K562 (cell line): ENCODE measurements at regions not wholly inside any gene's neighbourhood (a gene's known extent, or its start where the extent isn't known, plus 50 kb on each side); places are given as distances from the start of the nearest gene placed in this dataset.

Source experiments
- ATAC-seq: fragments of 200-7000 bp; cut with Tn5 transposase; 3 replicates; pipeline ENCODE4 v1.9.1; 2020; ENCODE audit warnings: moderate library complexity
- BruUV-seq: library from RNA; stranded (reverse); fragments of 400-500 nt; replicated peaks from 2 replicates; lab custom pipeline; 2021; lab: Mats Ljungman, UMichigan
- CTCF ChIA-PET: fragments of 300-600 bp; formaldehyde crosslinking; extraction: SDS; loops from one replicate; lab custom pipeline; 2021; ENCODE audit warnings: low intra/inter-chr PET ratio; lab: Yijun Ruan, JAX
- POLR2A ChIA-PET: fragments of 300-600, 350-650 bp; sonication (Branson Sonifier 250); formaldehyde crosslinking; extraction: SDS; loops from one replicate; lab custom pipeline; 2021; ENCODE audit warnings: antibody characterized with exemption, inconsistent platforms; lab: Yijun Ruan, JAX
- DNase-seq, 4 experiments: peaks; one replicate each; pipeline versions ENCODE4 v3.0.0 to v3.0.0-alpha.2; 2011 to 2018; ENCODE audit warnings: low spot score in 3 of 4, mixed read lengths in 3 of 4; ENCODE audit errors: extremely low read depth in 1 of 4
- FAIRE-seq: peaks from 2 replicates; lab custom pipeline; 2011; peaks lifted over from hg19 to GRCh38; lab: Jason Lieb, UNC
- H2AFZ ChIP-seq: 2 replicates; pipeline ENCODE4 v1.6.0; 2011; ENCODE audit warnings: low read depth, low read length, control low read depth, inconsistent platforms
- H3K27ac ChIP-seq: fragments of 200-600 bp; 3 replicates; pipeline ENCODE4 v1.8.0; 2011; ENCODE audit warnings: low read depth, mild to moderate bottlenecking, control low read depth, inconsistent platforms, low read length, moderate library complexity, mixed read lengths; ENCODE audit errors: extremely low read depth
- H3K27me3 ChIP-seq, 2 experiments: fragments of 300-600 bp in 1 of 2; 2 replicates in 1 of 2; 3 replicates in 1 of 2; pipeline versions ENCODE4 v1.6.0 to v1.8.0; 2011; ENCODE audit warnings: inconsistent platforms in 2 of 2, low read length in 2 of 2, mild to moderate bottlenecking in 1 of 2, mixed read lengths in 1 of 2, moderate library complexity in 1 of 2; ENCODE audit not compliant: control insufficient read depth in 2 of 2, insufficient read depth in 2 of 2
- H3K36me3 ChIP-seq: fragments of 300-600 bp; 3 replicates; pipeline ENCODE4 v1.8.0; 2011; ENCODE audit warnings: mild to moderate bottlenecking, low read length, inconsistent platforms; ENCODE audit not compliant: control insufficient read depth, insufficient read depth
- H3K4me1 ChIP-seq, 2 experiments: fragments of 200-600 bp in 1 of 2; replicated peaks in 1 of 2; 2 replicates in 1 of 2; 3 replicates in 1 of 2; pipeline versions ENCODE4 v1.5.1 to v1.8.0; 2011; ENCODE audit warnings: inconsistent platforms in 2 of 2, low read length in 2 of 2, mild to moderate bottlenecking in 1 of 2, mixed read lengths in 1 of 2, moderate library complexity in 1 of 2; ENCODE audit not compliant: control insufficient read depth in 2 of 2, insufficient read depth in 2 of 2
- H3K4me2 ChIP-seq: 2 replicates; pipeline ENCODE4 v1.6.1; 2011; ENCODE audit warnings: low read length, control low read depth, inconsistent platforms, mixed read lengths; ENCODE audit not compliant: insufficient read depth
- H3K4me3 ChIP-seq: fragments of 200-600 bp; sonication (generic), shearing (Covaris generic); 2 replicates; pipeline ENCODE4 v1.5.1; 2016; ENCODE audit warnings: control low read depth, inconsistent platforms
- H3K79me2 ChIP-seq: fragments of 200-600 bp; 3 replicates; pipeline ENCODE4 v1.8.0; 2011; ENCODE audit warnings: low read length, inconsistent platforms; ENCODE audit not compliant: control insufficient read depth, insufficient read depth
- H3K9ac ChIP-seq, 2 experiments: 2 replicates each; pipeline versions ENCODE4 v1.6.0 to v1.6.1; 2011; ENCODE audit warnings: low read depth in 2 of 2, low read length in 2 of 2, control low read depth in 1 of 2, inconsistent platforms in 1 of 2, mild to moderate bottlenecking in 1 of 2, mixed read lengths in 1 of 2; ENCODE audit not compliant: insufficient read depth in 1 of 2
- H3K9me1 ChIP-seq: one replicate; pipeline ENCODE4 v1.6.0; 2011; ENCODE audit warnings: inconsistent platforms, mild to moderate bottlenecking, low read length, moderate library complexity; ENCODE audit not compliant: control insufficient read depth, insufficient read depth
- H3K9me3 ChIP-seq: replicated peaks from 2 replicates; pipeline ENCODE4 v1.5.1; 2011; ENCODE audit warnings: low read depth, low read length, inconsistent platforms; ENCODE audit not compliant: control insufficient read depth, insufficient read depth
- H4K20me1 ChIP-seq: replicated peaks from 2 replicates; pipeline ENCODE4 v1.6.1; 2011; ENCODE audit warnings: low read length, inconsistent platforms, mixed read lengths; ENCODE audit not compliant: control insufficient read depth, insufficient read depth
- E2F1 ChIP-seq: sonication (generic); formaldehyde crosslinking; IDR thresholded peaks from 2 replicates; pipeline ENCODE4 v1.8.1; 2023; ENCODE audit warnings: mild to moderate bottlenecking, missing genetic modification reagents, moderate library complexity
- ETV6 ChIP-seq, 3 experiments: fragments of 150-350 bp in 1 of 3; sonication (generic) in 1 of 3; formaldehyde crosslinking in 1 of 3; IDR thresholded peaks; 2 replicates each; pipeline versions ENCODE4 v1.6.1 to v1.8.0; 2014 to 2022; ENCODE audit warnings: borderline replicate concordance in 2 of 3, low read depth in 2 of 3, antibody characterized with exemption in 1 of 3, low read length in 1 of 3, mild to moderate bottlenecking in 1 of 3, missing genetic modification reagents in 1 of 3
- EZH2 ChIP-seq: IDR thresholded peaks from 2 replicates; pipeline ENCODE4 v1.6.1; 2012; ENCODE audit warnings: low read depth, mild to moderate bottlenecking, inconsistent platforms, low read length, borderline replicate concordance
- FOXJ2 ChIP-seq: fragments of 200-800 bp; sonication (Bioruptor generic); IDR thresholded peaks from 2 replicates; pipeline ENCODE4 v1.6.1; 2016; ENCODE audit warnings: missing genetic modification characterization, missing compliant biosample characterization
- GABPB2 ChIP-seq: fragments of 250-450 bp; sonication (Bioruptor Pico); conservative IDR thresholded peaks from 2 replicates; pipeline ENCODE4 v1.5.1; 2021; ENCODE audit warnings: mild to moderate bottlenecking
- JUN ChIP-seq, 2 experiments: sonication (generic) in 1 of 2; formaldehyde crosslinking in 1 of 2; IDR thresholded peaks; 2 replicates each; pipeline versions ENCODE4 v1.6.1 to v1.8.0; 2012 to 2022; ENCODE audit warnings: borderline replicate concordance in 2 of 2, mild to moderate bottlenecking in 2 of 2, improper control_type of control experiment in 1 of 2, low read depth in 1 of 2, low read length in 1 of 2, missing genetic modification reagents in 1 of 2
- KAT2B ChIP-seq: IDR thresholded peaks from one replicate; pipeline ENCODE4 v1.6.1; 2012; ENCODE audit warnings: low read depth, mild to moderate bottlenecking, control low read depth, inconsistent platforms, low read length, moderate library complexity
- KAT8 ChIP-seq: fragments of 450-650 bp; IDR thresholded peaks from 2 replicates; pipeline ENCODE4 v1.6.1; 2016; ENCODE audit warnings: low read depth, mild to moderate bottlenecking
- KDM4B ChIP-seq, 2 experiments: fragments of 450-650 bp in 1 of 2; sonication (generic) in 1 of 2; IDR thresholded peaks; 2 replicates each; pipeline ENCODE4 v1.6.1; 2016 to 2017; ENCODE audit warnings: borderline replicate concordance in 2 of 2, antibody characterized with exemption in 1 of 2, low read depth in 1 of 2, mild to moderate bottlenecking in 1 of 2
- NFRKB ChIP-seq: fragments of 450-650 bp; IDR thresholded peaks from 2 replicates; pipeline ENCODE4 v1.6.1; 2016; ENCODE audit warnings: low read depth
- TEAD4 ChIP-seq, 2 experiments: sonication (generic) in 1 of 2; formaldehyde crosslinking in 1 of 2; IDR thresholded peaks; 2 replicates each; pipeline versions ENCODE4 v1.6.1 to v1.8.0; 2012 to 2022; ENCODE audit warnings: borderline replicate concordance in 1 of 2, inconsistent platforms in 1 of 2, low read length in 1 of 2, mild to moderate bottlenecking in 1 of 2, missing genetic modification reagents in 1 of 2
- ZBTB34 ChIP-seq: fragments of 250-450 bp; sonication (Bioruptor Pico); IDR thresholded peaks from 2 replicates; pipeline ENCODE4 v1.8.0; 2021; ENCODE audit warnings: mild to moderate bottlenecking, moderate library complexity
- ZKSCAN8 ChIP-seq: fragments of 200-800 bp; sonication (Bioruptor generic); IDR thresholded peaks from 2 replicates; pipeline ENCODE4 v1.6.1; 2016; ENCODE audit warnings: missing genetic modification characterization, missing compliant biosample characterization
- ZNF184 ChIP-seq: sonication (generic); formaldehyde crosslinking; IDR thresholded peaks from 2 replicates; pipeline ENCODE4 v1.5.0; 2020; ENCODE audit warnings: missing genetic modification reagents
- ZNF24 ChIP-seq: fragments of 450-650 bp; IDR thresholded peaks from 2 replicates; pipeline ENCODE4 v1.6.1; 2016
- ZNF436 ChIP-seq: fragments of 250-450, 450-650 bp; sonication (Bioruptor Pico); formaldehyde crosslinking; IDR thresholded peaks from 2 replicates; pipeline ENCODE4 v1.7.0; 2020; ENCODE audit warnings: mild to moderate bottlenecking
- ZNF507 ChIP-seq: conservative IDR thresholded peaks from 2 replicates; pipeline ENCODE4 v1.6.1; 2017; ENCODE audit warnings: missing genetic modification characterization, missing compliant biosample characterization
- ZNF79 ChIP-seq: fragments of 250-450 bp; sonication (Bioruptor Pico); IDR thresholded peaks from 2 replicates; pipeline ENCODE4 v1.4.0; 2020; ENCODE audit warnings: low read depth, mild to moderate bottlenecking, moderate library complexity
- WGBS: fragments of 100-300 bp; shearing (Covaris generic); methylation state at CpG from one replicate; pipeline ENCODE4 v1.1.6; 2016; ENCODE audit warnings: low coverage, mixed read lengths; ENCODE audit not compliant: insufficient coverage; ENCODE audit errors: missing lambda C conversion rate; 5-methylcytosine and 5-hydroxymethylcytosine counted together
- in situ Hi-C: fragments of 300-500 bp; cut with MboI; formaldehyde crosslinking; loops from 4 replicates; pipeline ENCODE4 v1.15.0; 2018; ENCODE audit warnings: inconsistent platforms, mixed read lengths
- intact Hi-C: fragments of 100-400 bp; cut with micrococcal nuclease; formaldehyde crosslinking; loops from 2 replicates; pipeline ENCODE4 v1.14.2; 2022

DNA sequence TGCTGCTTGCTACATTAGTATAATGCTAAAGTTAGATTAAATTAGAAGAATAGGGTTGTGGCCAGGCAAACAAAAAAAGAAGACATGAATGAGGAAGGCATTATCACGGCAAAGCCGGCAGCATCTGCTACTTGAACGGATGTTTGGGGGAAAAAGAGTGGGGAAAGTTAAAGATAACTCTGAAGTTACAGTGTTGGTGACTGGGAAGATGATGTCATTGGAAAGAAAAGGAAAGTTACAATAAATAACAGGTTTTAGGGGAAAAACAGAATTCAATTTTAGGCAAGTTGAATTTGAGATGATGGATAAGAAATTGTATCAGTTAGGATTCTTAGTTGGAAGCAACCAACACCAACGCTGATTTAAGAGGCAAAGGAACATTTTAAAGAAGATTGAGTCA, 74.2 kb upstream of the NRN1 start:
- ChIA-PET CTCF (no interaction called here), POLR2A (no interaction called here)
- no TSS peak for BruUV-seq
- no peak overlapping the region for H3K4me2 ChIP-seq
- no peaks in the 10 kb centered on the region for H3K36me3 ChIP-seq
- TF ChIP-seq ZNF24 (no peak), ZNF507 (no peak), EZH2 (no peak), ZBTB34 (CRISPR knock-in tag) (no peak), ZNF436 (CRISPR knock-in tag) (no peak), KAT2B (no peak), ZNF79 (CRISPR knock-in tag) (no peak), TEAD4 (IDR thresholded peaks at IDR 0.05; ENCODE audit: low read length) (no peak), TEAD4 (CRISPR knock-in tag; IDR thresholded peaks at IDR 0.05; ENCODE audit: borderline replicate concordance) (no peak), KAT8 (no peak), KDM4B (IDR thresholded peaks at IDR 0.05; ENCODE audit: borderline replicate concordance in 2 of 2, low read depth in 1 of 2) (no peak), NFRKB (no peak), JUN (IDR thresholded peaks at IDR 0.05; ENCODE audit: borderline replicate concordance, low read depth, low read length) (no peak), JUN (CRISPR knock-in tag; IDR thresholded peaks at IDR 0.05; ENCODE audit: borderline replicate concordance) (no peak), GABPB2 (CRISPR knock-in tag) (no peak), E2F1 (CRISPR knock-in tag) (no peak), ETV6 (IDR thresholded peaks at IDR 0.05; ENCODE audit: borderline replicate concordance in 1 of 2, low read depth in 2 of 2, low read length in 1 of 2) (no peak), ETV6 (CRISPR knock-in tag; IDR thresholded peaks at IDR 0.05; ENCODE audit: borderline replicate concordance) (no peak), FOXJ2 (no peak), ZKSCAN8 (CRISPR knock-in tag) (no peak), ZNF184 (no peak)
- no peak overlapping the region for H2AFZ ChIP-seq
- H3K79me2 ChIP-seq = no peaks in the 10 kb centered on the region
- FAIRE-seq (no peak), DNase-seq (no peak), ATAC-seq (no peak)
- H4K20me1 ChIP-seq = no peaks in the 10 kb centered on the region
- 0% methylated on average over 4 of the region's 4 CpGs for WGBS
- H3K4me3 ChIP-seq = no peak overlapping the region
- H3K9me3 ChIP-seq = no peaks in the 10 kb centered on the region
- intact Hi-C loops = no loop called here
- H3K9ac ChIP-seq = no peak overlapping the region
- no peaks in the 10 kb centered on the region for H3K27me3 ChIP-seq
- H3K4me1 ChIP-seq = no peaks in the 10 kb centered on the region
- no peak overlapping the region for H3K27ac ChIP-seq
- H3K9me1 ChIP-seq = no peaks in the 10 kb centered on the region
- in situ Hi-C loops = no loop called here
